HUES64 (cell line): ENCODE measurements at regions not wholly inside any gene's neighbourhood (a gene's known extent, or its start where the extent isn't known, plus 50 kb on each side); places are given as distances from the start of the nearest gene placed in this dataset.

ENCODE experiments used
- H3K27ac ChIP-seq: 2 replicates; pipeline ENCODE4 v1.7.0; 2013; ENCODE audit warnings: low read depth, low read length, inconsistent platforms
- H3K27me3 ChIP-seq: 2 replicates; pipeline ENCODE4 v1.6.1; 2013; ENCODE audit warnings: mild to moderate bottlenecking, low read length; ENCODE audit not compliant: insufficient read depth
- H3K36me3 ChIP-seq: 2 replicates; pipeline ENCODE4 v1.6.1; 2013; ENCODE audit warnings: mild to moderate bottlenecking, low read length; ENCODE audit not compliant: insufficient read depth
- H3K4me1 ChIP-seq: 2 replicates; pipeline ENCODE4 v1.6.1; 2013; ENCODE audit warnings: mild to moderate bottlenecking, low read length, moderate library complexity; ENCODE audit not compliant: insufficient read depth
- H3K4me3 ChIP-seq: 2 replicates; pipeline ENCODE4 v1.5.1; 2013; ENCODE audit warnings: mild to moderate bottlenecking, low read length, moderate library complexity
- H3K9ac ChIP-seq: 2 replicates; pipeline ENCODE4 v1.6.1; 2013; ENCODE audit warnings: mild to moderate bottlenecking, low read depth, low read length
- H3K9me3 ChIP-seq: 2 replicates; pipeline ENCODE4 v1.6.1; 2013; ENCODE audit warnings: low read depth, low read length; ENCODE audit not compliant: insufficient read depth
- WGBS: fragments of 150-250, 120-280 bp; methylation state at CpG from one replicate; pipeline ENCODE4 v1.1.7; 2013; ENCODE audit warnings: missing lambda C conversion rate; 5-methylcytosine and 5-hydroxymethylcytosine counted together

- no peak overlapping the region for H3K9ac ChIP-seq
- H3K27me3 ChIP-seq: no peaks in the 10 kb centered on the region
- no peak overlapping the region for H3K4me3 ChIP-seq
- no peaks in the 10 kb centered on the region for H3K36me3 ChIP-seq
- H3K27ac ChIP-seq: no peak overlapping the region
- no peaks in the 10 kb centered on the region for H3K9me3 ChIP-seq
- WGBS: 84% methylated on average over 2 of the region's 3 CpGs
- no peaks in the 10 kb centered on the region for H3K4me1 ChIP-seq
Measured at GRCh38 chr6:90758741-90759140, 171.9 kb upstream of the MAP3K7 start.

GRCh38 chr6:90753820-90754643 lies 167.2 kb upstream of the MAP3K7 start:
- H3K9me3 ChIP-seq: no peaks in the 10 kb centered on the region
- no peak overlapping the region for H3K4me3 ChIP-seq
- 90% methylated on average over 8 of the region's 8 CpGs for WGBS
- no peak overlapping the region for H3K27ac ChIP-seq
- H3K4me1 ChIP-seq: no peaks in the 10 kb centered on the region
- H3K9ac ChIP-seq: no peak overlapping the region
- H3K27me3 ChIP-seq: no peaks in the 10 kb centered on the region
- H3K36me3 ChIP-seq: no peaks in the 10 kb centered on the region

- H3K27ac ChIP-seq: no peak overlapping the region
- H3K9ac ChIP-seq: no peak overlapping the region
- no peaks in the 10 kb centered on the region for H3K9me3 ChIP-seq
- WGBS: 63% methylated on average over 4 of the region's 4 CpGs
- peaks cover 6% of the 10 kb centered on the region; the same call in 1 of the 2 replicates for H3K4me1 ChIP-seq
- no peaks in the 10 kb centered on the region for H3K36me3 ChIP-seq
- H3K4me3 ChIP-seq: no peak overlapping the region
- no peaks in the 10 kb centered on the region for H3K27me3 ChIP-seq
Measured at GRCh38 chr6:90739802-90740201, 152.9 kb upstream of the MAP3K7 start.

GRCh38 chr6:90739339-90739738 lies 152.5 kb upstream of the MAP3K7 start:
- peaks cover 6% of the 10 kb centered on the region; the same call in 1 of the 2 replicates for H3K4me1 ChIP-seq
- no peak overlapping the region for H3K4me3 ChIP-seq
- no peaks in the 10 kb centered on the region for H3K27me3 ChIP-seq
- 74% methylated on average over 7 of the region's 7 CpGs for WGBS
- H3K9ac ChIP-seq: no peak overlapping the region
- H3K36me3 ChIP-seq: no peaks in the 10 kb centered on the region
- no peaks in the 10 kb centered on the region for H3K9me3 ChIP-seq
- no peak overlapping the region for H3K27ac ChIP-seq

GRCh38 chr6:90730151-90730673 lies 143.3 kb upstream of the MAP3K7 start:
- Histone ChIP-seq H3K4me1 (no peaks in the 10 kb centered on the region), H3K9ac (no peak overlapping the region), H3K36me3 (no peaks in the 10 kb centered on the region), H3K27me3 (no peaks in the 10 kb centered on the region), H3K27ac (no peak overlapping the region), H3K9me3 (0 out of 2 replicates have a peak, but pooled peaks cover 4% of the 10 kb centered on the region), H3K4me3 (no peak overlapping the region)
- WGBS: 97% methylated on average over 2 of the region's 2 CpGs

- Histone ChIP-seq H3K4me1 (no peaks in the 10 kb centered on the region), H3K9ac (no peak overlapping the region), H3K36me3 (no peaks in the 10 kb centered on the region), H3K27me3 (no peaks in the 10 kb centered on the region), H3K27ac (no peak overlapping the region), H3K4me3 (no peak overlapping the region), H3K9me3 (0 out of 2 replicates have a peak, but pooled peaks cover 1% of the 10 kb centered on the region)
- WGBS: 90% methylated on average over 2 of the region's 2 CpGs
Measured at GRCh38 chr6:90729057-90729456, 142.2 kb upstream of the MAP3K7 start.

- no peaks in the 10 kb centered on the region for H3K27me3 ChIP-seq
- H3K4me1 ChIP-seq: no peaks in the 10 kb centered on the region; the same call in 1 of the 2 replicates
- no peaks in the 10 kb centered on the region for H3K36me3 ChIP-seq
- H3K4me3 ChIP-seq: no peak overlapping the region
- no peak overlapping the region for H3K27ac ChIP-seq
- H3K9ac ChIP-seq: no peak overlapping the region
- H3K9me3 ChIP-seq: no peaks in the 10 kb centered on the region
- 100% methylated on average over 2 of the region's 2 CpGs for WGBS
Measured at GRCh38 chr6:90722648-90723047, 135.8 kb upstream of the MAP3K7 start.

- Histone ChIP-seq H3K27ac (no peak overlapping the region), H3K4me3 (no peak overlapping the region), H3K9ac (no peak overlapping the region), H3K4me1 (no peaks in the 10 kb centered on the region; the same call in 1 of the 2 replicates), H3K36me3 (no peaks in the 10 kb centered on the region), H3K27me3 (no peaks in the 10 kb centered on the region), H3K9me3 (no peaks in the 10 kb centered on the region)
- WGBS: 88% methylated on average over 1 of the region's 1 CpG
Measured at GRCh38 chr6:90720404-90720803, 133.5 kb upstream of the MAP3K7 start.

- Histone ChIP-seq H3K27ac (no peak overlapping the region), H3K27me3 (no peaks in the 10 kb centered on the region), H3K36me3 (no peaks in the 10 kb centered on the region), H3K9ac (no peak overlapping the region), H3K4me1 (no peaks in the 10 kb centered on the region; the same call in 1 of the 2 replicates), H3K9me3 (no peaks in the 10 kb centered on the region), H3K4me3 (no peak overlapping the region)
- 92% methylated on average over 3 of the region's 3 CpGs for WGBS
Measured at GRCh38 chr6:90719321-90720195, 132.7 kb upstream of the MAP3K7 start.

- no peaks in the 10 kb centered on the region for H3K36me3 ChIP-seq
- no peak overlapping the region for H3K4me3 ChIP-seq
- H3K27me3 ChIP-seq: no peaks in the 10 kb centered on the region
- no peak overlapping the region for H3K9ac ChIP-seq
- no peak overlapping the region for H3K27ac ChIP-seq
- H3K4me1 ChIP-seq: no peaks in the 10 kb centered on the region; the same call in 1 of the 2 replicates
- 62% methylated on average over 1 of the region's 1 CpG for WGBS
- no peaks in the 10 kb centered on the region for H3K9me3 ChIP-seq
Measured at GRCh38 chr6:90716376-90716775, 129.5 kb upstream of the MAP3K7 start.
